Fibroblast of lung (primary cell): ENCODE measurements at regions not wholly inside any gene's neighbourhood (a gene's known extent, or its start where the extent isn't known, plus 50 kb on each side); places are given as distances from the start of the nearest gene placed in this dataset.

ENCODE experiments used
- DNase-seq, 2 donors: peaks; one replicate each; pipeline versions ENCODE4 v3.0.0 to v3.0.0-alpha.2; 2010; ENCODE audit warnings: low read depth in 2 of 2
- H2AFZ ChIP-seq: 2 replicates; pipeline ENCODE4 v1.5.1; 2012; ENCODE audit warnings: low read length, control low read depth, inconsistent platforms
- H3K27ac ChIP-seq: 2 replicates; pipeline ENCODE4 v1.5.1; 2011; ENCODE audit warnings: low read length, control low read depth; ENCODE audit not compliant: insufficient read depth
- H3K27me3 ChIP-seq: 2 replicates; pipeline ENCODE4 v1.5.1; 2011; ENCODE audit warnings: mild to moderate bottlenecking, low read length; ENCODE audit not compliant: control insufficient read depth, insufficient read depth
- H3K36me3 ChIP-seq: 2 replicates; pipeline ENCODE4 v1.5.1; 2011; ENCODE audit warnings: low read length; ENCODE audit not compliant: control insufficient read depth, insufficient read depth
- H3K4me1 ChIP-seq: 2 replicates; pipeline ENCODE4 v1.5.1; 2011; ENCODE audit warnings: low read length; ENCODE audit not compliant: control insufficient read depth, insufficient read depth; ENCODE audit errors: extremely low read depth
- H3K4me2 ChIP-seq: 2 replicates; pipeline ENCODE4 v1.5.1; 2011; ENCODE audit warnings: low read length, control low read depth; ENCODE audit not compliant: insufficient read depth; ENCODE audit errors: extremely low read depth
- H3K4me3 ChIP-seq, 4 experiments: fragments of 200-600 bp in 1 of 4; sonication (generic) in 1 of 4; replicated peaks in 1 of 4; 2 replicates each; pipeline ENCODE4 v1.5.1; 2011 to 2016; ENCODE audit warnings: low read length in 4 of 4, low read depth in 3 of 4, mild to moderate bottlenecking in 3 of 4, control low read depth in 2 of 4, inconsistent platforms in 1 of 4, mixed read lengths in 1 of 4; ENCODE audit not compliant: insufficient read depth in 1 of 4; ENCODE audit errors: control extremely low read depth in 1 of 4
- H3K79me2 ChIP-seq: 2 replicates; pipeline ENCODE4 v1.5.1; 2012; ENCODE audit warnings: mild to moderate bottlenecking, low read length, inconsistent platforms; ENCODE audit not compliant: control insufficient read depth, insufficient read depth
- H3K9ac ChIP-seq: 2 replicates; pipeline ENCODE4 v1.5.1; 2011; ENCODE audit warnings: mild to moderate bottlenecking, low read length, control low read depth; ENCODE audit not compliant: insufficient read depth
- H3K9me3 ChIP-seq: 2 replicates; pipeline ENCODE4 v1.5.1; 2012; ENCODE audit warnings: low read depth, low read length; ENCODE audit not compliant: control insufficient read depth, insufficient read depth
- H4K20me1 ChIP-seq: 2 replicates; pipeline ENCODE4 v1.5.1; 2011; ENCODE audit warnings: low read length; ENCODE audit not compliant: control insufficient read depth, insufficient read depth; ENCODE audit errors: extremely low read depth
- EZH2 ChIP-seq: IDR thresholded peaks from 2 replicates; pipeline ENCODE4 v1.5.1; 2012; ENCODE audit warnings: low read length, control low read depth, mild to moderate bottlenecking; ENCODE audit errors: missing control alignments
- TF ChIP-seq, protein P1 (sequence below), 2 donors: IDR thresholded peaks in 1 of 2; conservative IDR thresholded peaks in 1 of 2; 1 replicate in 1 of 2; 2 replicates in 1 of 2; pipeline ENCODE4 v1.5.1; 2011 to 2012; ENCODE audit warnings: low read length in 2 of 2, control low read depth in 1 of 2, inconsistent platforms in 1 of 2, low read depth in 1 of 2, mild to moderate bottlenecking in 1 of 2

DNA sequence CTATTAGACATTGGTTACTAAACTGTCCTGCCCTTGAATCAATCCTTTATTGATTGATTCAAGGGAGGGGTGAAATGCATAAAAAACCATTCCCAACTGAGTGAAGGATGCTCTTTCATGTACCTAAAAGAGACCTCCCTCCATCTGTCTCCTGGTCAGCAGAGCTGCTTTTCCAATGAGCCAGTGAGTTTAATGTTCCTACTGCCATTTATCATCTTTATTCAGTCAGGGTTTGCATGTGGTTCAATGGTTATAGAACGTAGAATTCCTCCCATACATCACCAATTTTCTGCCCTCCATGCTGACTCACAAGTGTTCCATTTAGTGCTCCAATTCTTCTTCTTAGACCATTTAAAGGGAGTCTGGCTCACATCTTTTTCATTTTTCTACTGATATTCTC, 199.1 kb upstream of the PCSK5 start:
- Histone ChIP-seq H3K4me3 (no peak overlapping the region), H4K20me1 (no peaks in the 10 kb centered on the region)
- TF ChIP-seq, protein P1, sequence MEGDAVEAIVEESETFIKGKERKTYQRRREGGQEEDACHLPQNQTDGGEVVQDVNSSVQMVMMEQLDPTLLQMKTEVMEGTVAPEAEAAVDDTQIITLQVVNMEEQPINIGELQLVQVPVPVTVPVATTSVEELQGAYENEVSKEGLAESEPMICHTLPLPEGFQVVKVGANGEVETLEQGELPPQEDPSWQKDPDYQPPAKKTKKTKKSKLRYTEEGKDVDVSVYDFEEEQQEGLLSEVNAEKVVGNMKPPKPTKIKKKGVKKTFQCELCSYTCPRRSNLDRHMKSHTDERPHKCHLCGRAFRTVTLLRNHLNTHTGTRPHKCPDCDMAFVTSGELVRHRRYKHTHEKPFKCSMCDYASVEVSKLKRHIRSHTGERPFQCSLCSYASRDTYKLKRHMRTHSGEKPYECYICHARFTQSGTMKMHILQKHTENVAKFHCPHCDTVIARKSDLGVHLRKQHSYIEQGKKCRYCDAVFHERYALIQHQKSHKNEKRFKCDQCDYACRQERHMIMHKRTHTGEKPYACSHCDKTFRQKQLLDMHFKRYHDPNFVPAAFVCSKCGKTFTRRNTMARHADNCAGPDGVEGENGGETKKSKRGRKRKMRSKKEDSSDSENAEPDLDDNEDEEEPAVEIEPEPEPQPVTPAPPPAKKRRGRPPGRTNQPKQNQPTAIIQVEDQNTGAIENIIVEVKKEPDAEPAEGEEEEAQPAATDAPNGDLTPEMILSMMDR (conservative IDR thresholded peaks at IDR 0.05 in 1 of 2, IDR thresholded peaks at IDR 0.05 in 1 of 2; ENCODE audit: low read depth in 1 of 2, low read length in 2 of 2): no peak
- TF ChIP-seq EZH2: no peak

DNA sequence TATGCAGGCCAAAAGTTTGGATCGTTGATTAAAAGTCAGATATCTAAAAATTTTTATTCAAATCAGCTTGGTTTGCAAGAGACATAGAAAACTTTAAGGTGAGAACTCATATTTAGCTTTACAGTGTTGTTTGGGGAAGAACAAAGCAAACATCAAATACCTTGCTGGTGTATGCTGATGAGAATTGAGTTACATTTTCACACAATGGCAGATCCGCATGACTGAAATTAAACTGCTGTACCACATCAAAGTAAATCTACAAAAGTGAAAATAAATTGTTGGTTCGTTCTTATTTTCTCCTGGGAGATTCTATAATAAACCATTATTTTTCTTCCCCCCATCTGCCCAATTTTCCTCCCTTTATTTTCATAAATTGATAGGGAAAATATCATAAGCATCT, 198.2 kb upstream of the PCSK5 start:
- Histone ChIP-seq H2AFZ (no peak overlapping the region), H3K9me3 (no peaks in the 10 kb centered on the region), H3K36me3 (no peaks in the 10 kb centered on the region), H3K79me2 (no peaks in the 10 kb centered on the region), H3K27me3 (no peaks in the 10 kb centered on the region), H3K4me3 (no peak overlapping the region), H3K27ac (no peak overlapping the region), H4K20me1 (no peaks in the 10 kb centered on the region), H3K9ac (no peak overlapping the region), H3K4me1 (no peaks in the 10 kb centered on the region), H3K4me2 (no peak overlapping the region)
- TF ChIP-seq, protein P1 (conservative IDR thresholded peaks at IDR 0.05 in 1 of 2, IDR thresholded peaks at IDR 0.05 in 1 of 2; ENCODE audit: low read depth in 1 of 2, low read length in 2 of 2): no peak
- no peak for TF ChIP-seq EZH2
- no peak for DNase-seq

More for the DNA sequence above, 199.1 kb upstream of the PCSK5 start:
- H3K4me2 ChIP-seq: no peak overlapping the region
- no peak overlapping the region for H2AFZ ChIP-seq
- H3K27me3 ChIP-seq: no peaks in the 10 kb centered on the region
- no peaks in the 10 kb centered on the region for H3K79me2 ChIP-seq
- H3K27ac ChIP-seq: no peak overlapping the region
- H3K9ac ChIP-seq: no peak overlapping the region
- H3K4me1 ChIP-seq: no peaks in the 10 kb centered on the region
- no peaks in the 10 kb centered on the region for H3K36me3 ChIP-seq
- DNase-seq: no peak
- no peaks in the 10 kb centered on the region for H3K9me3 ChIP-seq

DNA sequence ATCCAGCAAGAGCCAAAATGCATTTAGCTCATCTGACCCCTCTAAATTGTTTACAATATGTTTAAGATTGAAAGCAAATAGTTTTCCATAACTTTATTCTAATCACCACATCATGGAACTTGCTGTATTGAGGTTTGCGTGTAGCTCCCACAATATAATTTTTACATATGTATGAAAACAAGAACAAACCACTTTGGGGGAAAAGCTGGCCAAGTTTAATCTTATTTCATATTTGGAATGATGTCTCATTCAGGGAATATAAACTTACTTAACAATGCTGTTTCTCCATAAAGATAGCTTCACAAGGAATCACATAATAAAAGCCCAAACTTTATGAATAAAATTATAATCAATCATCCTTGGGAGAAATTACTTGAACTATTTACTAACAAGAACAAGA, 194.6 kb upstream of the PCSK5 start:
- H3K9ac ChIP-seq: no peak overlapping the region
- H3K36me3 ChIP-seq: no peaks in the 10 kb centered on the region
- no peak overlapping the region for H3K4me3 ChIP-seq
- H3K27me3 ChIP-seq: no peaks in the 10 kb centered on the region
- H3K9me3 ChIP-seq: no peaks in the 10 kb centered on the region
- TF ChIP-seq EZH2: no peak
- TF ChIP-seq, protein P1 (conservative IDR thresholded peaks at IDR 0.05 in 1 of 2, IDR thresholded peaks at IDR 0.05 in 1 of 2; ENCODE audit: low read depth in 1 of 2, low read length in 2 of 2): no peak
- H2AFZ ChIP-seq: no peak overlapping the region
- no peaks in the 10 kb centered on the region for H3K4me1 ChIP-seq
- H3K79me2 ChIP-seq: no peaks in the 10 kb centered on the region
- no peak overlapping the region for H3K27ac ChIP-seq
- no peak overlapping the region for H3K4me2 ChIP-seq
- no peaks in the 10 kb centered on the region for H4K20me1 ChIP-seq
- no peak for DNase-seq
